ENCODE measurements at regions not wholly inside any gene's neighbourhood (a gene's known extent, or its start where the extent isn't known, plus 50 kb on each side); places are given as distances from the start of the nearest gene placed in this dataset.

DNA sequence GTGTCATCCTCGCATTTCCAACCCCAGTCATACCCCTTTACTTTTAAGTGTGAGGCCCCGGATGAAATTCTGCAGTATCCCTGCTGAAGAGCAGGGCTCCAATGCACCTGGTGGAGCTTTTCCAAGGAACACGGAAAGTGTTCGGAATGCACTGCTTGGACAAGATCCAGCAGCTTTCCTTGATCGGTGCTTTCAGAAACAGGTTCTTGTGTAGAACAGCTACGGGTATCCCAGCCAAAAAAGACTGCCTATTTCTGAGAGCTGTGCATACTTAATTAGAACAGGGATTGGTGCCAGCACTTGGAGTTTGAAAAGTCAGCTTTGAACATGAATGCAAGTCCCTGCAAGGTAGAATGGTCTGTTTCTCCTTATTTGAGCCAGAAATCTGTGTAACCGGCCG is 87.2 kb upstream of the C1QTNF9B start:
- DNase-seq: no peak

DNA sequence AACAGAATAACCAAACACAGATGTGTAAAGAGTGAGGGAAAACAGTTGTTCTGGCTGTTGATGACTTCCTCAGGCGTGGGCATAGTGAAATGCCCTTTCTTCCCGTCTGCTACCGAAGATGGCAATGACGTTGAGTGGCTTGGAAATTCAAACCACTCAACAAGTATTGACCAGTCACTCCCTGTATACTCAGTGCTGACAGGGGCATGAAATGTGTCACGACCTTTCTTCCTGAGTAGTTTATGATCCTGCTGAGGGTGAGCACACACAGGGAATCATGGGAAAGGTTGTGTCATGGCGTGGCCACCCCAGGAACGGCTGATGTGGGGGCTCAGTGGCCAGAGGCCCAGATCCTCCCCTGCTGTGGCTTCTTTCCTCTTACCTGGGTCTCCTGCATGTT is 87.8 kb upstream of the C1QTNF9B start:
- DNase-seq: no peak

DNA sequence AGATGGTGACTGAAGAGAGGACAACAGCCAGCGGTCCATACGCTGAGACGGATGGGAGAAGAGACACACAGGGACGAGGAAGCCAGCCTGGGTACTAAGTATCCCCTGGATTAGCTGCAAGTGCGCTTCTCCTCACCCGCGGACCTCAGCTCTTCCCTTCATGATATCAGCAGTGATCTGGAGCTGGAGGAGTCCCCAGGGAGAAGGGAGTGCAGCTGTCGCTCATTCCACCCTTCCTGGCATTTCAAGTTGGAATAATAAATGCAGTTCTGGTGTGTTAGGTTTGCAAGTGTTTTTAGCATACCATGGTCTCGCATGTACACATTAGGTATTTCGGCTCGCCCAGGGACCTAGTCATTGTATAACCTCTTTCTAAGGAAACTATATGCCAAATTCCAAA is 88.5 kb upstream of the C1QTNF9B start:
- DNase-seq: no peak

DNA sequence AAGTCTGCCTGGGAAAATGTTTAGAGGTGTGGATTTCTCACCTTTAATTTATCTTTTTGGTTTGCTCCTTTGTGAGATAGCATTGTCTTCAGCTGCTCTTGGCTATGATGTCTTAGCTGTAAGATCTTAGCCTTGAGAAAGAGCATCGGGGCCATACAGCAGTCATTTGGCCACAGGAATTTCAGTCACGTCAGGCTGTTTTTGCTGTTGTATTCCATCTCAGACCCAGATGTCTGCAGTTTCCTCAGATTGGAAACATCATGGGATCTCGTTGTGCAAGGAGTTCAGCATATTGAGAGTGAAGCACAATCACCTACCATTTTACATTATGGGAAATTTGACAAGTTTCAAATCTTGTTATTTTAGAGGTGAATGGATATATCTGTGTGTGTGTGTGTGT is 89.3 kb upstream of the C1QTNF9B start:
- no peak for DNase-seq

DNA sequence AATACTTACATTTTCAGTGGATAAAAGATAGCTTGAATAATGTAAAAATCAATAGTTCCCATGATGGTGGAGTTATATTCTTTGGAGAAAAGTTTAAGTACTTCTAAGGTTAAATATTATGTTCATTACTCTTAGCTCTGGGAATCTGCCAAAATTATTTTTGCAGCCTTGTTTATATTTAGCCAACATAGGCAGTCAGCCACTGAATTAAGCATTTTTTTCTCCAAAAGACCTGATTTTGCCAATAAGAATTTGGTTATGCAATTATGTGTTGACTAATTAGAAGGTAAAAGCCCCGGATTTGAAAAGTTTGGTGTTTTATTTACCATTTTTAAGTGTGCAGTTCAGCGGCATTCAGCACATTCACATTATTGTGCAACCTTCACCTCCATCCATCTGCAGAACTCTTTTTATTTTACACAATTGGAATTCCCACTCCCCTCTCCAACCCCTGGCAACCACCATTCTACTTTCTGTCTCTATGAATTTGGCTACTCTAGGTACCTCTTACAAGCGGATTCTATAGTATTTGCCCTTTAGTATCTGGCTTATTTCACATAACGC is 90.1 kb upstream of the C1QTNF9B start:
- no peak for DNase-seq

DNA sequence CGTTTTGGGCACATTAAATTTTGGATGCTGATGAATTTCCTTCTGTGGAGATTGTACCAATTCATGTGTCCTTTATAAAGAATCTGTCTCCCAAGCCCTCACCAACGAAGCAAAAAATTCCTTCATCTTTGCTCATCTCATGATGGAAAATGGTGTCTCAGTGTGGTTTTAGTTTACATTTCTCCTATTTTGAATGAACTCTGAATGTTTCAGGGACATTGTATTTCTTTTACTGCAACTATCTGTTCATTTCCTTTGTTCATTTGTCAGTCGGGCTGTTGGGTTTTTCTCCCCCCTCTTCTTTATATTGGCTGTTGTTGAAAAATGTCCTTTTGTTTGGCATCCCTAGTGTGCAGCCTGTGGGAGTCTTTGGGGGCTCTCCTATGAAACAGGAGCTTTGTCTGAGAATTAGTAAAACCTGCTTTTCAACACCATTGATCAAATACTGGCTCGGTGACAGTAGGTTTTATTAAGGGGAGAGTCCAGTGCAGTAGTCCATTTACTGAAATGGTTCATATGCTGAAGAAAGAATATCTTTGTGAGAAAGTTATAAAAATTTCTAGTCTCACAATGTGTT is 91.3 kb upstream of the C1QTNF9B start:
- DNase-seq: no peak

DNA sequence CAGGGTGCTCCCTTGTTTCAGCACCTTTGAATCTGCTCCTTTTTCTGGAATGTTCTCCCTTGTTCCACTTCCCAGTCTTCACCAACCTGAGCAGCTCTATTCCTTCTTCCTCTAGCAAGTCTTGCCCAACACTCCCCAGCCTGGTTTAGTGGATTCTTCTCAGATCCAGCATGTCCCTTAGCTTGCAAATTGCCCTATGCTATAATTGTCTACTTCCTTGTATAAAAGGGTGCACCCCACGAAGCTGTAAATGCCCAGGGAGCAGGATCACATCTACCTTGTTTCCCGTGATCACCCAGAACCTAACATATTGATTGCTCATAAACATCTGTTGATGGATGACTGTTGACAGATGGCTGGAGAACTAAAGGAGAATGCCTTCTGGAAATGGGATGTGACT is 93.2 kb upstream of the C1QTNF9B start:
- DNase-seq: no peak

DNA sequence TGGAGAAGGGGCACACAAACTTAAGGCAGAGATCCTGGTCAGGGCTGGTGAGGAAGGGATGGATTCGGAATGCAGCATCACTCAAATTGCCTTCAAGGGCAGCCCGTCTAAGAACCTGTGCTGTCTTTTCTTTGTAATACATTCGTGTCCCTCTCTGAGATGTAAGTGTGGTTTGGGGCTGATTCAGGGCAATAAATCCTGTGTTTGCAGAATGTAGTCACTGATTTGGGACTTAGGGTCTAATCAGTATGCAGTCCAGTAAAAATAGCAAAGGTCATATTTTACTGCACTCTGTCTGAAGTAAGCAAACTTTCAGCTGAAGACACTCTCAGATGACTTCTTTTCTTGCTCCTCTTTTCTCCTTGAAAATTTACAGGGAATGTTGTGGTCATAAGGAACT is 93.8 kb upstream of the C1QTNF9B start:
- DNase-seq: no peak

DNA sequence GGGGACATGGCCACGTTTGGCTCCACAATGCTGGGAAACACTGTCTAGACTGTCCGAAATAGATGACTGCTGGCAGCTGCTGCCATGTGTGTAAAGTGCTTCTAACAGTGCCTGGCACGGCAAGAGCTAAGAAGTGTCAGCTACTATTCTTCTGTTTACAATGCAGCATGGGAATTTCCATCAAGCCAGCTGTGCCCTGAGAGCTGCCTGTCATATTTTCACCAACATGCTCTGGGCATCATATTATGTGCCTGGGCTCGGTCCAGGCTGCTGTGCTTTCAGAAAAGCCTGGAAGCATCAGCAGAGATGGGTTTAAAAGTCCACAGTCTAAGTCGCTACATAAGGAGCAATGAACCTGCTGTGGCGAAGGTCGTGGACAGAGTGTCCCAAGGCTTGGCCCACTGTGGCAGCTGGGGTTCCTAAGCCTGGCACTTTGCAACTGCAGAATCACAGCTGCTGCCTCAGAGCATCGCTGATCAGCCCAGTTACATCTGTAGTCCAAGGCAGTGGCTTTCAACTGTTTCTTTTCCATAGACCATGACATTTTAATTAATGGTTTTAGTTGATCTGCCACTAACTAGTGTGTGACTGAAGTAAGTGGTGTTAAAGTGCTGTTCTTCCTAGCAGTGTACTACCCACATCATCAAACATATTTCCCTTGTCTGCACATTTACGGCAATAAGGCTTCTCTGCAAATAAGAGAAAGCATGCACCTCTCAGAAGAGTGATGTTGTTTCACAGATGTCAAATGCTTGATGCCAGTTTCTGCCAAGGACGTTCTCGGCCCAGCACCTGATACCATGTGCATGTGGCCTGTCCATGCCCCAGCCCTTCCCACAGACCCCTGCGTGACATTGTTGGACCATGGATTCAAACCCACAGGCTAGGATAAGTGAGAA is 95.7 kb upstream of the C1QTNF9B start:
- DNase-seq: no peak

DNA sequence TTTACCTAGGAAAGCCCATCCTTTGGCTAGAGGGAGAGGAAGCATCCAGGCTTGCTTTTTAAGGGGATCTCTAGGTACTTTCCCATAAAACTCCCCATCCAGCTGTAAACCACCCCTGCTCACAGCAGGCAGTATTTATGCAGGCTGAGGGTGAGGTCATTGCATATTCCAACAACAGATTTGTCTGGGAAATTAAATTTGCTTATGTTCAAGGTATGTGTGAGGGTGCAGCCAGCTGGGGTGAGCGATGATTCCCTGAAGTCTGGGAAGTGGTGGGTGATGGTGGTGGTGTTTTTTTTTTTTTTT is 96.3 kb upstream of the C1QTNF9B start:
- DNase-seq: no peak

DNA sequence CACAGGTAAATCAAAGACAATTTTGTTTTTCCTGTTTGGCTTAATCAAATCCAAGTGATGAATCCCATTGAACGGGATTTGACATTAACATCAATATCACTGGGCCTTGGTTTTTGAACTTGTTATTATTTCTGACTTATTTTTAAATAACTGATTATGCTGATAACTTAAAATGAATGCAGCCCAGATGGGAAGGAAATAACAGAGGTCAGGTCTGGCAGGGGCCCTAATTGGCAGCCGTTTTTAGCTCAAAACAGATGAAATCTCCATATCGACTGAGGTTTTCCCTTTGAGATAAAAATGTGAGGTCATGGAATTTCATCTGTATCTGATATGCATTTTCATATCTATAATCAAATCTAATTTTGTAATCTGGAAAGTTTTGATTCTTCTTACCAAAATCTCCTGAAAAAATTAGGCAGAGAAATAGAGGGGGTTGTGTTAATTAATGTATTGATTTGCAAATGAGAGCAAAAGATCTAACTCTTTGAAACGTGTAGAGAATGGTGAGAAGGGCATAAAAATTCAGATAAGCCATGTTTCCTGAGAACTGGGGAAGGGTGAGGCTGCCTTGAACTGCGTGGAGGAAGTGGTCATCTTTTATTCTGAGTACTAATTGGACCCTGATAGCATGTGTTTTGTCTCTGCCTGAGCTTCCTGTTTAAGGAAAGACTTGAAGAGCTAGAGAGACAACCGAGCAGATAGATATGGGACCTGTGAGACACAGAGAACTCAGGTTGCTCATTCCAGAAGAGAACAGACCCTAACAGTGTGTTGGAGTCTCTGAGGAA is 98.2 kb upstream of the C1QTNF9B start:
- no peak for DNase-seq

DNA sequence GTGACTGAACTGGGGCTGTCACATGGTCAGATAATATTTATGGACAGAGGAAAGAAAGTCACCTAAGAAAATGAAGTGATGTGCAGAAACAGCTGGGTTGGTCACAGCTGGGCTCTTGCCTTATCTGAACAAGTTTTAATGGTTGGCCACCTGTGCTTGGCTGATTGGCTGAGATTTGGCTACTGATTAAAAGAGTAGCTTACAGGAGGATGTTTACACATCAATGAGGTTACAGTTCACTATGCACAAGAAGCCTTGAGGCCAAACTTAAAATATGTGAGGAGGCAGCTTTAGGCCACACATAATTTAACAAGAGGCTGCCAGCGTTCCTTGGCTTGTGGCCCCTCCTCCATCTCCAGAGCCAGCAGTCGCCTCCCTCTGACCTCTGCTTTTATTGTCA is 99.2 kb upstream of the C1QTNF9B start:
- DNase-seq: no peak

DNA sequence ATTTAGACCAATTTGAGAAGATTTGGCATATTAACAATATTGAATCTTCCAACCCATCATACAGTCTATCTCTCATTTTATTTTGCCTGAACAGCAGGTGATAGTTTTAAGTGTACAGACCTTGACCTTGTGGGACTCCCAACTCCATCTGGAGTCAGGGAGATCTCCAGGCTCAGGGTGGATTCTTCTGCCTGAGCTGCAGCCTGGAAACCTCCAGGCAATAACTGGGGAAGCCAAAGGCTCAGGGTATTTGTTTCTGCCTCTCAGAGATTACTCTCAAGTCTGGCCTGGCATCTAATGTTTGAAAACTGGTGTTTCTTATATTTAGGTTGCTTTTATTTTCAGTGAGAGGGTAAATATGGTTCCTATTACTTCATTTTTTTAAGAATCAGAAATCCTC is 102.1 kb upstream of the C1QTNF9B start:
- DNase-seq: no peak

DNA sequence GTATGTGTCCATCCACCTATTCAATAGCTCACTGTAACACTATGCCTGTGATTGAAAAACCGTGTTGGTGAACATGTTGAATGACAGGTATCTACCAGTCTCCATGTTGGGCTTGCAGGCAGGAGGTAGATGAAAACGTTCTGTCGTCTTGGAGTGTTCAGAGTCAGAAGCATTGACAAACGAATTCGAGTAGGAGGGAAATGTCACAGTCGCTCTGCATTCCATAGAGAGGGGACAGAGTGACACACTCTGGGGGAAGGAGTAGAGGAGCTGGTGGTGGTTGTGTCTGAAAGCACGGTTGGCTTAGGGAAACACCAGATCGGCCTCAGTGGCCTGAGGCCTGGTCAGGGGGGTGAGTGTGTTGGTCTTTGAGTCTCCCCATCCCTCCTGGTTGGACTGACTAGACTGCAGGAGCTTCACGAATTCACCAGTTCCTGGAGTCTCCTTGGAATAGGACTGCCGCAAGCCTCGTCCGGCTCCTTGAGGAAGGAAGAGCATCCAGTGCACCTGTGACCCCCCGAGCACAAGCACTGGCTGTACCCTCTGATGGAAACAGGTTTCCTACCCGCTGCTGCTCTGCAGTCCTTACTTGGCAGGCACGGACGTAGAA is 105.0 kb upstream of the C1QTNF9B start:
- DNase-seq: no peak

DNA sequence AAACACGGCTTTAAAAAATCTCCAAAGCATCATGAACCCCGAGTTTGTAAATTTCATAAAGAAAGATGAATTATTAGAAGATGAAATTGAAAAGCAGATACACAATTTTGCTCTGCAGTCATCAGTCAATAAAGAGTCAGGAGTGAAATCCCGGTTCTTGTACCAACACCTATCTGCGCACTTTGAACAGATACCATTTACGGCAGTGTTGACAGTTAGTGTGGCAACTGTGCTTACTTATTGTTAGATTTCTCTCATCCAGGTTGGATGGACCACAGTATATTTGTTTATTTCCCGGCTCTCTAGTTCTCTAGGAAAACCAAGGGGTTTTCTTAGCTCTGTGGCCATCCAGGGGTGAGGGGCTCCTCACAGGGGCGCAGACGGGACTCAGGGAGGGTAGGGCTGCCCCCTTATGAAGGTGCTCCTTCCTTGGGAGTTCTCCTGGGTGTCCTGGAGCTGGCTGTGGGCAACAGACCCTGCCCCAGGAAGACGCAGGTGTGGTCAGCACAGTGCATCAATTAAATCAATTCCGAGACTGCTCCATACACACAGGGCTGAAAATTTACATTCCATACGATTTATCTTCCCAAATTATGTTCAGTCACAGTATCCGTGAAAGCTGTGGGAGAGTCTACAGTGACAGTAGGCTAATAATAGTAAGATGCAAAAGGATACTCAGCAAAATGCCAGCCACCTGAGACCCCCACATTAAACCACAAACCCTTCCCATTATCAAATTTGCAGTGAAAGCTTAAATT is 107.0 kb upstream of the C1QTNF9B start:
- no peak for DNase-seq

DNA sequence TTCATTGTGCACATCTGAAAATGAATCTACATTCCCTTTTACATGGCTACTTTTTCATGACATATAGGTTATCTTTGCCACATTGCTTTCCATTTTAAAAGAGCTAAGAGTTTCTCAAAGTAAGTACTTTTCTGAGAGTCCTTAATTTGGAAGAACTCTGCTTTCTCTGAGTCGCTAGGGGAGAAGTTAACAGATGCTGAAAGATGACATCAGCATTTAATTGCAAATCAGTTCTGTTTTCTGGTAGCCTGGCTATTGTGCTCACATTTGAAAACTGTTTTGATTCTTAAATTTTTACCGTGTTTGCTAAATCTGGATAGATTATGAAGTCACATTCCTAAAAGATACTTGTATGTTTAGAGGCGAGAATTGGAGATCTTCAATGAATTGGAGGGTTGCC is 107.7 kb upstream of the C1QTNF9B start:
- DNase-seq: no peak

DNA sequence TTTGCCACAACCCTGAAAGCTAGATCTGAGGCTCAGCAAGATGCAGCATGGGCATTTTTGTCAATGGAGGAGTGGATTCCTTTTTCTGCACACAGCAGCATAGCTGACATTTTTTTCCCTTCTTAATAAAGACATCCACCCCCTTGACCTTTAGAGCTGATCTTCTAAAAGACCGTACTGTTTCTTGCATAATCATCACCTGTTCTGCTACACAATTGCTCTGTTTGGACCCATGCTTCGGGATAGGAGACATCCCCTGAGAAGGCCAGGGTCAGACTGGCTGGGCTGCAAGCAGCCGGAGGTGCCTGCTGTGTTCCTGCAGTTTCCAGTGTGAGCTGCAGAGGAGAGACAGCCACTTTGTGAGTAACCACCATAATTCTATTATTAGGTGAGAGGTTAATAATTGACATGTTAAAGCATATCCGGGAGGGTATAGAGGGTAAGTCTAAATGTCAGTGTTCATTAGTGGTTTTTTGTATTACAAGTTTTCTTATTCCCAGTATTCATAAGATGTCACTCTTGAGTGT is 108.5 kb upstream of the C1QTNF9B start:
- no peak for DNase-seq

DNA sequence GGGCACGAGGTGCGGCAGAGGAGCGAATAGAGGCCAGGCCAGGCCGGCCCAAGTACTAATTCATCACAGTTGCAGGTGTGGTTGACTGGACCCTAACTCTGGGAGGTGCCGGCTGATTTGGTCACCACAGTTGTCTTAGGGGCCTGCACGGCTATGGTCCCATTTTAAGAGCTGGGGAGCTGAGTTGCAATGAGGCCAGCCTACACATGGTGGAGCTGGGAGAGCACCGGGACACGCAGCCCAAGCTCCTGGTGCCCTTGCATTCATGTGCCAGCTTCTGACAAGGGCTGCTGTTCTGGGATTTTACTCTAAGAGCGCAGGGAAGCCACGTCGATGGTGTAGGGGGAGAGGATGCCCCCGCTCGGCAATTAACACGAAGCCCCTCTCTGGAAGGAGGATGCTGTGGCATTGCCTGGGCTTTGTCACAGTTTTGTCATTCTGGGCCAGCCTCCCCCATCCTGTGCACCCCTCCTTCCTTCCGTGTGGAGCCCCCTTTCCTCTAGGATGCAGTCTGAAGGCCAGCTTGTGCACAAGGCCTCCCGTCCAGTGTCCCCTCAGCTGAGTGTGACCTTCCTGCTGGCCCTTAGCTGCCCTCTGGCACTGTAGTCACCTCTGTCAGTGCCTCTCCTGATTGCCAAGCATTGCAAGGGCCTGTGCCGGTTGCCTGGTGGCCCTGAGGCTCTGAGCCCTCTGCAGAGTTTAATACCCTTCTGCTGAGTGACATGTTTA is 109.4 kb upstream of the C1QTNF9B start:
- DNase-seq: no peak

DNA sequence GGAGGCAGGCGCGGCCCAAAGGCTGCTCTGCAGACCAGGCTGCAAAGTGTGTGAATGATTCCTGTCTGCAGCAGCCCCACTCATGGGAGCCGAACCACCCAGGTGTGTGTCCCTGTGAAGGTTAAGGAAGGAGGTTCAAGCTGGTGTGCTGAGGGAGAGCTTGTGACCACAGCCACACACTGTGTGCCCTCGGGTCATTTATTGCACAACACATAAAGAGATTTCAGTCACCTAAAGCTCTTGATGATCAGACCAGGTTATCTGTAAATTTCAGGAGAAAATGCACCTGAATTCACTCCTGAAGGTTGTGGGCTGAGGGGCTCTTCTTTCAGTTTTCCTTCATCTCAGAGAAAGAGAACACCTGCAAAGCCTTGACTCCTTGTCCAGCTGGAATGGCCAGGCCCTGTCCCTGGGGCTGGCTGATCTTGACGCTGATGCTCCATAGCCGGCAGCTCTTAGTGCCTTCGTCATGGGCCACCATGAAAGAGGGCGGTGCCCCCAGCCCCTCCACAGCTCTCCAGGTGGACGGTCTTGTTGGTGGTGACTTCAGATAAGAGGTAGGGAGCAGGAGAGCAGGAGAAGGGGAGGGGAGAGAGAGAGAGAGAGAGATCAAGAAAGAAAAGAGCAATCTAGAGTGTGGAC is 110.8 kb upstream of the C1QTNF9B start:
- no peak for DNase-seq

DNA sequence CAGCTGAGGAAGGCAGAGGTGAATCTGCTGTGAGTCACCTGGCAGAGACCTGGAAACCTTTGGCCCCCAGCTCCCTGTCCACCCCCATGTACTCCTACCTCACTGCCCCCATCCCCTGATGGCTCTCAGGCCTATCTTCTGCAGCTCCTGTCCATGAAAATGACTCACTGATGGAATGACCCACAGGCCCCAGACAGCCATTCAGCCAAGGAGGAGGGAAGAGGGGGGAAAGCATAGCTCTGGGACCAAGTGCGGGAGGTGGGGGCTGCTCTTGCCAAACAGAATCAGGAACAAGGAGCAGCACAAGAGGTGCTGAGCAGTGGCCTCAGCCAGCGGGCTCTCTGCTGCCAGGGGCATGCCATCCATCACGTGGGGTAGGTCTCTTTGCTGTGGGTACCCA is 111.4 kb upstream of the C1QTNF9B start:
- no peak for DNase-seq

DNA sequence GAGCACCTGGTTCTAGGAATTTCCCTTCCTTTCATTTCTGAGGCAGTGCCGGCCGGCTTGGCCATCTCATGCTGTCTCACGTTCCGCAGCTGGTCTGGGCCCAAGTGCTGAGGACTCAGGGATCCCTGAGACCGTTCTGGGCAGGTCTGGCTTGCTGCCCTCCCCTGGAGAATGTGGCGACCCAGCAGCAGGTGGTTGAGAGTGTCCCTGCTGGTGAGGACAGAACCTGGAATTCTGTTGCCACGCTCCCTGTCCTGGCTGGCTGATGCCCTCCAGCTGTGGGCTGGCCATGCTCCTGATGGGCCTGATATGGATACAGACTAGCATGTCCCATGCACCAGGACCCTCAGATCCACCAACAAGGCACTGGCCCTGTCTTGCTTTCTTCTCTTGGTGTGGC is 114.0 kb upstream of the C1QTNF9B start:
- DNase-seq: no peak
